ENCODE measurements at regions not wholly inside any gene's neighbourhood (a gene's known extent, or its start where the extent isn't known, plus 50 kb on each side); places are given as distances from the start of the nearest gene placed in this dataset.
A peak's percentile ranks its signal among the peaks of the same experiment; 100 is the strongest.
"Not testable (repeated sequence)": the region's sequence is repeated elsewhere in the genome, so short reads cannot be mapped to it uniquely, and the experiment has no call there.

DNA sequence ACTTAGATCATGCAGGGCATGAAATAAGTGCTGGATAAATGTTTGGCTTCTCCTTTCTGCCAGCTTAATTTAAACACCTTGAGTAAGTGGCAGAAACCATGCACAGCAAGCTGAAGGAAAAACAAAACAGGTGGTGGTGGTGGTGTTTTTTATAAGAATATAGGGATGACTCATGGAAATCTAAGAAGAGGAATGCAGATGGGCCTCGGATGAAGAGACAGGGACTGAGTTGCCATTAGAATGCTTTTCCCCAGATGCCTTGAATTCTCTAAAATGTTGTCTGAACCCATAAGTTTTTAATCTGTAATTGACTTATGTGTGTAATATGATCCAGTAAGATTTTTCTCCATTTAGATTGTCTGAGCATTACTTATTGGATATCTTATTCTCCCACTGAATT, 93.1 kb upstream of the ZDHHC17 start:
- DNase-seq (ENCODE audit: low read depth), result peak; percentile 37
- H3K4me3 ChIP-seq (ENCODE audit: control insufficient read depth, low read depth, low read length), result no peak overlapping the region

DNA sequence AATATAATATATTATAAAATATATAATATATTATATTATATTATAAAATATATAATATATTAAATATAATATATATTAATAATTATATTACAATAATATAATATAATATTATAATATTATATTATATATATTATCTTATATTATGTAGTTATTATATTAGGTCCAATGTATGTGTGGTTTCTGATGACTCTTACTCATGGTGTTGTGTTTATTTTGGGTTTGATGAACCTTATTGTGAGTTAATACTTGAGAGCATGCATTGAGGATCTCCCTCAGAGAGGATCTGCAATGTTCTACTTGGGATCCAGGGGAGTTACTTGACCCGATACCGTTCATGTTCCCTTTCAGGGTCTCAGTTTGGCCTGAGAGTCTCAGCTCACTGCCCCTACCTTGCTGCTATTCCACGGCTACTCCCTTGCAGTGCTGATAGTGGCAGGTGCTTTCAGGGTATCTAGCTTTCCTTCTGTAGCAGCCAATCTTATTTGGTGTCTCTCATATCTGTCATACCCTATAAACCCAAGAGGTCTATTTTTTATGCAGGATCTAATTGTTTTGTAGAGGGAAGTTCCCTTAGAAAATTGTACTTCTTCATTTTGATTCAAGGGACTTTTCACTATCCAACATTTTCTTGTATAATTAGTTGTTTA, 89.1 kb upstream of the ZDHHC17 start:
- no peak overlapping the region for H3K4me3 ChIP-seq (ENCODE audit: control insufficient read depth, low read depth, low read length)
- no peak for DNase-seq (ENCODE audit: low read depth)
- TF ChIP-seq, protein P1, sequence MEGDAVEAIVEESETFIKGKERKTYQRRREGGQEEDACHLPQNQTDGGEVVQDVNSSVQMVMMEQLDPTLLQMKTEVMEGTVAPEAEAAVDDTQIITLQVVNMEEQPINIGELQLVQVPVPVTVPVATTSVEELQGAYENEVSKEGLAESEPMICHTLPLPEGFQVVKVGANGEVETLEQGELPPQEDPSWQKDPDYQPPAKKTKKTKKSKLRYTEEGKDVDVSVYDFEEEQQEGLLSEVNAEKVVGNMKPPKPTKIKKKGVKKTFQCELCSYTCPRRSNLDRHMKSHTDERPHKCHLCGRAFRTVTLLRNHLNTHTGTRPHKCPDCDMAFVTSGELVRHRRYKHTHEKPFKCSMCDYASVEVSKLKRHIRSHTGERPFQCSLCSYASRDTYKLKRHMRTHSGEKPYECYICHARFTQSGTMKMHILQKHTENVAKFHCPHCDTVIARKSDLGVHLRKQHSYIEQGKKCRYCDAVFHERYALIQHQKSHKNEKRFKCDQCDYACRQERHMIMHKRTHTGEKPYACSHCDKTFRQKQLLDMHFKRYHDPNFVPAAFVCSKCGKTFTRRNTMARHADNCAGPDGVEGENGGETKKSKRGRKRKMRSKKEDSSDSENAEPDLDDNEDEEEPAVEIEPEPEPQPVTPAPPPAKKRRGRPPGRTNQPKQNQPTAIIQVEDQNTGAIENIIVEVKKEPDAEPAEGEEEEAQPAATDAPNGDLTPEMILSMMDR (conservative IDR thresholded peaks at IDR 0.05; ENCODE audit: control insufficient read depth, insufficient read depth, low read depth, low read length), result no peak

More for the DNA sequence above, 93.1 kb upstream of the ZDHHC17 start:
- TF ChIP-seq, protein P1 (conservative IDR thresholded peaks at IDR 0.05; ENCODE audit: control insufficient read depth, insufficient read depth, low read depth, low read length), result no peak

DNA sequence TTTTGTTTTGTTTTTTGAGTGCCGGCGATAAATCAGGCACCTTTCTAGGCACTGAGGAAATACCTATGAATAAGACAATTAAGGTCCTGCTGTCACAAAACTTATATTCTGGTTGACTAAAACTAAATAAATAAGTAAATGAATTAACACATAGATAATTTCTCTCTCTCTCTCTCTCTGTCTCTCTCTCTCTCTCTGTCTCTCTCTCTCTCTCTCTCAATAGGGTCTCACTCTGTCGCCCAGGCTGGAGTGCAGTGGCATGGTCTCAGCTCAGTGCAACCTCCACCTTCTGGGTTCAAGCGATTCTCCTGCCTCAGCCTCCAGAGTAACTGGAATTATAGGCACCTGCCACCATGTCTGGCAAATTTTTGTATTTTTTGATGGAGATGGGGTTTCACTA, 87.7 kb upstream of the ZDHHC17 start:
- DNase-seq (ENCODE audit: low read depth); H3K4me3 ChIP-seq (ENCODE audit: control insufficient read depth, low read depth, low read length): not testable (repeated sequence)

DNA sequence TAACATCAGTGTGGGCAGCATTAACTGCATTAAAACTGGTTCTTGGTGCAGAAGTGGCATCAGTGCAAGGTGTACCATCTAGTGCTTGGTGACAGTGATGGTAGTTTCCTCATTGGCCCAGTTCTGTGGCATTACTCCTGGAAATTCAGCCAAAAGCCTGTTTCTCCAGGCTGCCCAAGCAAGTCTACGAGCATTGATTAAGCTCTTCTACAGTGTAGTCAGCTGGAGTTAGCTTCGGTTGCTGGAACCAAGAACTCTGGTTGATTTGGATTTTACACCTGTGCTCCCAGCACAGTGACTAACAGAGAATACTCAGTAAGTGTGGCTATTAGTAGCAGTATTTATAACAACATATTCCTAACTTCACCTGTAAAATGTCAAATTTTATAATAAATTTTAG, 84.9 kb upstream of the ZDHHC17 start:
- TF ChIP-seq, protein P1 (conservative IDR thresholded peaks at IDR 0.05; ENCODE audit: control insufficient read depth, insufficient read depth, low read depth, low read length), result no peak
- no peak overlapping the region for H3K4me3 ChIP-seq (ENCODE audit: control insufficient read depth, low read depth, low read length)

DNA sequence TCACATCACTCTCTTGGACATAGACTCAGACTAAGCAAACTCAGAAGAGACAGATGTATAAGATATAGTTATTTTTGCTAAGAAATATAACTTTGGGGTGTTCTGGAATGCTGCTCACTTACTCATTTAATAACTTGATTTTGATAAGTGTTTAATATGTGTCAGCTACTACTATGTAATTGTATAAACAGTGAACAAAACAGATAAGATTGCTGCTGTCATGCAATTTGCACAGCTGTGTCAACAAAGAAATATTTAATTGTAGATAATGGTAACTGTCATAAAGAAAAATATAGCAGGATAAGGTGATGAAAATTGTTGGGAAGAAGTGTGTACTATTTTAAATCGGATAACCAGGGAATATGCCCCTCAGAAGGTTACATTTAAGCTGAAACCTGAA, 84.1 kb upstream of the ZDHHC17 start:
- DNase-seq (ENCODE audit: low read depth), result no peak
- H3K4me3 ChIP-seq (ENCODE audit: control insufficient read depth, low read depth, low read length), result no peak overlapping the region
- TF ChIP-seq, protein P1 (conservative IDR thresholded peaks at IDR 0.05; ENCODE audit: control insufficient read depth, insufficient read depth, low read depth, low read length), result no peak

More for the DNA sequence above, 84.9 kb upstream of the ZDHHC17 start:
- no peak for DNase-seq (ENCODE audit: low read depth)

DNA sequence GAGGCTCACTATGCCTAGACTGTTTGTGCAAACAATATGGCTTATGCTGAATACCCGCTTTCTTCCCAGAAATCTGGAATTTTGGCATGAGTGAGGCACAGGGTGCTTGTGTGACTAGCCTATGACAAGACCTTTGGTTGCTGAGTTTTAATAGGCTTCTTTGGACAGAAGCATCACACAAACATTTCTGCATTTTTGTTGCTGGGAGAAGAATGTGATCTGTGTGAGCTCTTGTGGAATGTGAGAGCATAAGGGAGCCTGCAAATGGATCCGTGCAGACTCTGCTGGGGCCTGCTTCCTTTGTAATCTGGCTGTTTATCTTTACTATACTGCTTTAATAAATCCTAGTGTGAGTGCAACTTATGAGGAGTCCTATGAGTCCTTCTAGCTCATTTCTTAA, 83.0 kb upstream of the ZDHHC17 start:
- DNase-seq (ENCODE audit: low read depth), result no peak
- H3K4me3 ChIP-seq (ENCODE audit: control insufficient read depth, low read depth, low read length), result no peak overlapping the region
- TF ChIP-seq, protein P1 (conservative IDR thresholded peaks at IDR 0.05; ENCODE audit: control insufficient read depth, insufficient read depth, low read depth, low read length), result no peak

DNA sequence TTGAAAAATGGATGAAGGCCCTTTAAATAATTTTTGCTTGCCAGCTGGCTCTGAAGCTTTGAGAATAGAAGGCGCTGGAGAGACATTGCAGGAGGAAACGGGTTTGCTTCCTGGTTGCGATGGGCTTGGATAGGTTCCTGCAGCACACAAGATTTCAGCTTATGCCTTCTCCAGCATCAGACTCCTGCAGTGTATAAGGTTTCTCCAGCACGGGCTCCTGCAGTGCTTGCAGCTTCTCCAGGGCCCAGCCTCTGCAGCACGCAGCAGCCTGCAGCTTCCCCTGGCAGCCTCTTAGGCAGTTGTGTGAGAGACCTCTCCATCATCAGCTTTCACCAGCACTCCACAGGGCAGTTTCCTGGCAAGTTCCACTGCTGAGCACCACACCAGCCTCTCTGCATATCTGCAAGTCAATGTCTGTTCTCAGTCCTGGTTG, 78.7 kb upstream of the ZDHHC17 start:
- DNase-seq (ENCODE audit: low read depth), result no peak

More for the DNA sequence above, 78.7 kb upstream of the ZDHHC17 start:
- TF ChIP-seq, protein P1 (conservative IDR thresholded peaks at IDR 0.05; ENCODE audit: control insufficient read depth, insufficient read depth, low read depth, low read length), result no peak
- H3K4me3 ChIP-seq (ENCODE audit: control insufficient read depth, low read depth, low read length), result no peak overlapping the region
